Stimulated activated CD4-positive, alpha-beta T cell treated with anti-CD3 and anti-CD28 coated beads, Interleukin-12 subunit alpha, Interleukin-12 subunit beta, amount 100 ng/mL, for 48 hours (primary cell): ENCODE measurements at regions not wholly inside any gene's neighbourhood (a gene's known extent, or its start where the extent isn't known, plus 50 kb on each side); places are given as distances from the start of the nearest gene placed in this dataset.
"Not testable (repeated sequence)": the region's sequence is repeated elsewhere in the genome, so short reads cannot be mapped to it uniquely, and the experiment has no call there.

Experiments
- DNase-seq, 3 donors: peaks; one replicate each; pipeline ENCODE4 v3.0.0-alpha.2; 2020; ENCODE audit warnings: low read depth in 2 of 3, low spot score in 1 of 3

GRCh38 chr22:47625531-47626427 is 863.3 kb downstream of the TBC1D22A start:
- no peak for DNase-seq

DNA sequence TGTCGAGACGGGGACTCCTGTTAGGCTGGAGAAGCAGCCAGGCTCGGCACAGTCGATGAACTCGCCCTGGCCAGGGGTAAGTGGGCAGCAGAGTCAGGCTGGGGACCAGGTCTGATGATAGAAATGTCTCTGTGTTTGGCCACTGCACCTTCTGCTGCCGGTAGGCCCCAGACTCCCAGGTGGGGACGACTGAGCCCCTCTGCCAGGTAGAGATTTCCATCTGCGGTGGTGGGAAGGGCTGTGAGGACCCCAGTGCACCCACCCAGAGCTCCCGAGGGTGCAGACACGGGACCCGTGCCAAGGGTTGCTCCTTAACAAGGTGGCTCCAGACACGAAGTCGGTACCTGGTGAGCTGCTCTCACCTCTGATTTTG is 862.5 kb downstream of the TBC1D22A start:
- no peak for DNase-seq

DNA sequence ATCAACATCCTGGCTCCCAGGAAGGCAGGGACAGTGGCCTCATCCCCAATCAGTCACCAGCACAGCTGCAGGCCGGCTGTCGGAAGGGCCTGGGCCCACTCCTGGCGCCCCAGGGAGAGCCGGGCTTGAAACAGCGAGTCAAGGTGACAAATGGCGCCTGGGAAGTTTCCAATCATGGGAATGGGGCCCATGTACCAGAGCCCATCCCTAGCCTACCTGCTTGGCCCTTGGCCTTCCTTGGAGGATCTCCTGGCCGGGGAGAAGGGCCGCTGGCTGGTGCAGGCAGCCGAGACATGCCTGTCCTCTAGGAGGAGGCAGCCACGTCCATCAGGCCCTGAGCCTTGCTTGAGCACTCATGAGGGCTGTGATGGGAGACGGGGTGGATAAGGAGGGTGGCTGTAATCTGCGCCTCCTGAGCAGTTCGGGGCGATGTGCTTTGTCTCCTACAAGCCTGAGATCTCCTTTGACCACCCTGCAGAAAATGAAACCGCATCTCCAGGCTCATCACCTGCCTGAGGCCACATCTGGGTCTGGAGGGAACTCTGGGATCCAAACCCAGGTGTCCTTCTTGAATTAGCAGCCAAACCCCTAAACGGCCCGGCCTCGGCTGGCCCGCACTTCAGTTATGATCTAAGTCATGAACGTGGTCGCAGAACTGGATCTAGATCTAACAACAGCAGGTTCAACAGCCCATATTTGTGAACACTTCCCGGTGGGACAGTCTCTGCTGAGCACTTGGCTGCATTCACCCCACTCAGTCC is 862.0 kb downstream of the TBC1D22A start:
- DNase-seq, result no peak

GRCh38 chr22:47623763-47624148 is 861.3 kb downstream of the TBC1D22A start:
- DNase-seq, result no peak

DNA sequence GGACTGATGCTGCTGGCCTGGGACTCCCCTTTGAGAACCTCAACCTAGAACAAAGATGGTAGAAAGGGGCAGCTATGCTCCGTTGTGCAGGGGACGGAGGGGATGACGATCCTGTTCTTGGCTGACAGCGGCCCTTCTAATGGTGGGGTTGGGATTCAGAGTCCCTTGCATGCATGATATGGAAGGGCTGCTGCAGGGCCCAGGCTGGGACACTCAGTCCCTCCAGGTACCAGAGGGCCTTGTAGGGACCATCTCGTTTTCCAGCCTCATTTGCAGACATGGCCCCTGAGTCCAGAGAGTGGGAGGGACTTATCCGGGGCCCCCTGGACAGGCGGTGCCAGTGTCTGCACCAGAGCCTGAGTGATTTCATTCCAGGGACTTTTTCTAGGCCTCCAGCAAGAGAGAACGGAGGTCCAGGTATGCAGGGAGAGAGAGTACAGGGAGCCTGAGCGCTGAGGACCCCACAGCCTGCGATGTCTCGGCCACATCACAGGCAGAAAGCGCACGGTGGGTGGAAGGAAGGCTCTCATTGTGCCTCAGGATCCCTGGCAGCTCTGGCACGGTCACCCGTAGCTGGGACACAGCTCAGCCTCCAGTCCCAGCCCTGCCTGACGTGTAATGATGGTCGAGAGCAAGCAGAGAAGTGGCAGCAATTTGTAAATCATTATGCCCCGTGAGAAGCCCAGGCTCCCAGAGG is 860.8 kb downstream of the TBC1D22A start:
- DNase-seq, result no peak

DNA sequence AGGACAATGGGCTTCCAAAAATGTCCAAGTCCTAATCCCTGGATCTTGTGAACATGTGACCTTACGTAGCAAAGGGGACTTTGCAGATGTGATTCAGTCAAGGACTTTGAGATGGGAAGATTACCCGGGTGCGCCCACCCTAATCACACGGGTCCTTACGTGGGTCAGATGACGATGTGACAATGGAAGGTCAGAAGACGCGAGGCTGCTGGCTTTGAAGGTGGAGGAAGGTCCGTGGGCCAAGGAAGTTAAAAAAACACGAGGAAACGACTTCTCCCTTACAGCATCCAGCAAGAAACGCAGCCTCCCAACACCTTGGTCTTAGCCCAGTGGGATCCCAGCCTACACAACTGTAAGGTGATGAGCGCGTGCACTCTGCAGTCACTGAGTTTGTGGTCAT is 860.1 kb downstream of the TBC1D22A start:
- no peak for DNase-seq

DNA sequence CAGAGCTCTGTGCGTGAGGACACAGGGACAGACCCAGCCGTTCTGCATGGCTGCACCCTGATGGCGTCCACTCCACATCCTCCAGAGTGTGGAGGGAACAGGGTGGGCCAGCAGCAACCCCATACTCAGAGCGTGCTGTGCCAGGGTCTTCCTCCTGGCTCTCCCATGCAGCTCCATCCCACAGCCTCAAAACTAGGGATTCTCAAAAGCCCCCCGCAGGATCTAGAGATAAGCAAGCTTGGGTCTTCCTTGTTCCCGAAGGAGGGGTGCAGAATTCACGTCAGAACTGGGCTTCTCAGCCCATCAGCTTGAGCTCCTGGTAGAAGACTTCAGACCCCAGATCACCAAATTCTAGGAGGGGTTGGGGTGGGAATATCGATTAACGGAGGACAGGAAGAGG is 858.8 kb downstream of the TBC1D22A start:
- no peak for DNase-seq

GRCh38 chr22:47620391-47620790 is 857.9 kb downstream of the TBC1D22A start:
- DNase-seq, result no peak

DNA sequence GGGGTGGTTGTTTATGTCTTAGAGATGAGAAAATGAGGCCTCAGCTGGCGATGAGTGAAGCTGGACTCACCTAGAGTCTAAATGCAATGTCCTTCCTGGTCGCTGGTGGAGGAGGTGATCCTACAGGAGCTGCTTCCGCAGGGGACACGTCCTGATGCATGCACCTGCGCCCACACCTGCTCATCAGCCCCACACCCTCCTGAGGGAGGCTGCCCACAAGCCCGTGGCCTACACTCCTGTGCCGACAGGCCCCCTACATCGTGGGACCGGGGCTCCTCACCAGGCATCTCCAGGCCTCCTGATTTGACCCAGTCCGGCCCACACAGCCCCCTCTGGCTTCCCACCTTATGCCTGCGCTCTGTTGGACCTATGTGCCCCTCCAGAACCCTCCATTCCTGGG is 857.2 kb downstream of the TBC1D22A start:
- DNase-seq, result no peak

GRCh38 chr22:47618180-47619010 is 855.9 kb downstream of the TBC1D22A start:
- DNase-seq, result no peak

DNA sequence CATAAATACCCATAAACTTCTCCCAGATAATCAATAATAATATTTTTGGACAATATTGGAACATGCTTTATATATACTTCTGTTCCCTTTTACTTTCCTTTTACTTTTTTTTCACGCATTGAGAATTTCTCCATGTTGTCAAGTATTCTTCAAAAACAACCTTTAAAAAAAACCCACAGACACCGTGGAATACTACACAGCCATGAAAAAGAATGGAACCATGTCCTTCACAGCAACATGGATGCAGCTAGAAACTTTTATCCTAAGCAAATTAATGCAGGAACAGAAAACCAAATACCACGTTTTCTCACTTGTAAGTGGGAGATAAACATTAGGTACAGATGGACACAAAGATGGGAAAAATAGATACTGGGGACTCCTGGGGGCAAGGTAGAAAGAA is 854.7 kb downstream of the TBC1D22A start:
- DNase-seq, result no peak

DNA sequence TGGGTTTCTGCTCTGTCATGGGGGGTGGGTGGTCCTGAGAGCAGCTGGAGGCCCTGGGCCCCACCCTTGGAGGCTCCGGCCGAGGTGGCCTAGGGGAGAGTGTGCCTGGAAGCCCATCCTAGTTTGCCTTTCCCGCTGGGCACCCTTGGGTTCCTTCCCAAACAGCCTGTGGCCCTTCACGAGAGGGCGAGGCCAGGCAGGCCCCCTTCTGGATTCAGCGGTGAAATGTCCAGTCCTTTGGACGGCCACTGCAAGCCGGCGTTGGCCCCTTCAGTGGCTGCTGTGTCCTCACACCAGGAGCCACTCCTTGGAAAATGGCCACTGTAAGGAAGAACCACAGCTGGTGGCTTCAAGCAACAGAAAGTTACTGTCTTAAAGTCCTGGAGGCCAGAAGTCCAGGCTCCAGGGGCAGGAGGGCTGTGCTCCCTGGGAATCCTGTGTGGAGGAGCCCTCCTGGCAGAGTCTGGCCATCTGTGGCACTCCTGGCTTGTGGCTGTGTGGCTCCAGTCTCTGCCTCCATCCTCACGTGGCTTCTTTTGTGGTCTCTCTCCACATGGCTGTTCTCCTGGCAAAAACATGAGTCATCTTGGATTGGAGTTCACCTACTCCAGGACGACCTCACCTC is 854.1 kb downstream of the TBC1D22A start:
- no peak for DNase-seq

- no peak for DNase-seq
Observed at GRCh38 chr22:47615051-47615450, 852.6 kb downstream of the TBC1D22A start.

- DNase-seq, result no peak
Observed at GRCh38 chr22:47613606-47614350, 851.3 kb downstream of the TBC1D22A start.

DNA sequence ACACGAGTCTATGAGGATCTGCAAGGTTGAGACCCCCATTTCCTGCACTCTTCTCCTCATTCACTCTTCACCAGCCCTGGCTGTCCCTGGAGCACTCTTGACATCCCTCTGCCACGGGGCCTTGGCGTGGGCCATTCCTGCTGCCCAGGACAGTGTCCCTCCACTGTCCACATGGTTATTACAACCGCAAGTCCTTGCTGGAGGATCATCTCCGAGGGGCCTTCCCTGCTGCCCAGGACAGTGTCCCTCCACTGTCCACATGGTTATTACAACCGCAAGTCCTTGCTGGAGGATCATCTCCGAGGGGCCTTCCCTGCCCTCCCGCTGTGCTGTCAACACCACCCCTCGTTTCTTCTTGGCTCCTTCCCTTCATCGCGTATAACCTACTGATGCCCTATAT is 850.7 kb downstream of the TBC1D22A start:
- DNase-seq, result not testable (repeated sequence)

GRCh38 chr22:47612311-47612910 is 850.0 kb downstream of the TBC1D22A start:
- no peak for DNase-seq

DNA sequence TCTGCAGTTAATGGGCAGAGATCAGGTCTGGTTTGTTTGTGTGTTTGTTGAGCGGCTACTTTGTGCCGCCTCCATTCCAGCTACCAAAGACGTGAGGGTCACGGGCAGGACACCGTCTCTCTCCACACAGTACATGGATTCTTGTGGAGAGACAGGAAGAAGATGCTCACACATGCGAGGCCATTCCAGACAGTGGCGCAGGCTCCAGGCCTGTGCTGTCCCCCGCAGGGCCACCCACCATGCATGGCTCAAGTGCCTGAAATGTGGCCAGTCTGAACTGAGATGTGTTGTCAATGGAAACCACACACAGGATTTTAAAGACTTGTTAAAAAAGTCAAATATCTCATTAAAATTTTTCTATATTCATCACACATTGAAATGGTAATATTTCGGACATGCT is 848.3 kb downstream of the TBC1D22A start:
- no peak for DNase-seq

DNA sequence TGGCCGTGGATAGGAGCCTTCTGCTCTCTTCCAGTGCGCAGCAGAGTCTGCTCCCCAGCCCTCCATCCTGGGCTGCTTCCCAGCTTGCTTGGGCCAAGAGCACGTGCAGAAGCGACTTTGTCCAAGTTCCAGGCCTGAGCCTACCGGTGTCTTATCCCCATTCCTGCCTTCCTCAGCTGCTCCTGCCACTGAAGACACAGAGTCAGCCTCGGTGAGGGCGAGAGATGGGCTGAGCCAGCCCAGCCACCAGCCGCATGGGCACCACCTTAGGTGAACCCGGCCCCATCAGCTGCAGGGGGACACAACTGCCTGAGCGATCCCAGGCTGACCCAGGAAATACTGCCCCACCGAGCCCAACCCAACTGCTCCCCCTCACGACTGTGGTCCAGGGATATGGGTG is 847.8 kb downstream of the TBC1D22A start:
- no peak for DNase-seq

- DNase-seq, result no peak
Observed at GRCh38 chr22:47609653-47610052, 847.2 kb downstream of the TBC1D22A start.
